ENCODE measurements at regions not wholly inside any gene's neighbourhood (a gene's known extent, or its start where the extent isn't known, plus 50 kb on each side); places are given as distances from the start of the nearest gene placed in this dataset.
A peak's percentile ranks its signal among the peaks of the same experiment; 100 is the strongest.

DNA sequence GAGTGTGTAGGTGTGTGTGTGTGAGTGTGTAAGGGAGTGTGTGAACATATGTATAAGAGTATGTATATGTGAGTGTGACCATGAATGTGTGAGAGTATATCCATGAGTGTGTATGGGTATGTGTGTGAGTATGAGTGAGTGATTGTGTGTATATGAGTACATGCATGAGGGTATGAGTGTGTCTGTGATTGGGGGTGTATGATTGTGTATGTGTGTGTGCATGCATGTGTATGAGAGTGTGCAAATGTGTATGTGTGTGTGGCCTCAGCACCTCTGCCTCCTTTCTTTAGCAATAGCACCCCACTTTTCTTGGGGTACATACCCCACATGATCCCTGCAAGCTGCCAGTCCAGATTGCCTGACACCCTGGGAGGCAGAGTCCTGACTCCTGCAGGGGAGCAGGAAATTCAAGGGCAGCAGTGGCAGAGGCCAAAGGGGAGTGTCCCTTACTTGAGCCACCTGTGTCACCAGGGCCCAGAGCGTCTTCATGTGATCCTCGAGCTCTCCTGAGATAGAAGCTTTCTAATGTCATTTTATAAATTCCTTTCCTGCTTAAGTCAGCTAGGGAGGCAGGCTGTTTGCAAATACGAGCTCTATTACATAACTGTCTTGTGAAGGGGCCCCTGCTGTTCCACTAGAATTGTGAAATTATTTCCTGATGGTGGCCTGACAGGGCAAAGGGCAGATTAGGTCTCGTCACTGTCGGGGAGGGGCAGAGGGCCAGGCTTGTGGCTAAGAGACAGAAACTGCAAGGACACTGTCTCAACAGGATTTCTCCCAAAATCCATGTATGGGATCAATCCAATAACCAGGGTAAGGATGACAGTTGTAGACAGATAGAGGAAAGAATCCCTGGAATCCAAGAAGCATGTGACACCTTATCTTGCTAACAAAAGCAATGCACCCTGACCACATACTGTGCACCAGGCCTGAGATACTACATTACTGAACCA is 389.1 kb downstream of the GADD45G start:
- no peak for DNase-seq (ENCODE audit: low read depth, low spot score)

DNA sequence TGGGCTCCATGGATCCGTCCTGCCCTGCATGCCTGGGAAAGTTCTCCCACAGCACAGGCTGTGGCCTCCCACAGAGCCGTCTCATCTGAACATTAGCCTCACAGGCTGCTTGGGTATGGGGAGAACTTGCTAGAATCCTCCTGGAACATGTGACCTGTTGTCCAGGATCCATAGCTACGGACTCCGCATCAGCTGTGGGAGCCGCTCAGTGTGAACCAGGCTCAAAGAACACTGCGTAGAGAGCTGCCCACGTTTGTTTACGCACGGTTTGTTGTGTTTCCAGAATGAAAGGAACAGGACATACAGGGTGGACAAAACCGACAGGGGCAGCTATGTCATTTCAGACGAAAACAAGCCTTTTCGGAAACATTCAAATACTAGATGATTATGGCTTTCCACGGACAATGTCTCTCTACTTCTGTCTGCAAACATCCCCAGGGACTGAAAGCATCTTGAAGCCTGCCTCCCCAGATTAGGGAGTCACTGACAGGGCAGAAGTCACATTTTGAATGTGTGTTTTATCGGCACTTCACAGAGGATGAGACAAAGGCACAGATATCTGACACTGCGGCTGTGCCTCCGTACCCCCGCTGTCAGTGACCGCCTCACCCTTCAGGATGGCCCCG is 390.3 kb downstream of the GADD45G start:
- no peak for DNase-seq (ENCODE audit: low read depth, low spot score)

DNA sequence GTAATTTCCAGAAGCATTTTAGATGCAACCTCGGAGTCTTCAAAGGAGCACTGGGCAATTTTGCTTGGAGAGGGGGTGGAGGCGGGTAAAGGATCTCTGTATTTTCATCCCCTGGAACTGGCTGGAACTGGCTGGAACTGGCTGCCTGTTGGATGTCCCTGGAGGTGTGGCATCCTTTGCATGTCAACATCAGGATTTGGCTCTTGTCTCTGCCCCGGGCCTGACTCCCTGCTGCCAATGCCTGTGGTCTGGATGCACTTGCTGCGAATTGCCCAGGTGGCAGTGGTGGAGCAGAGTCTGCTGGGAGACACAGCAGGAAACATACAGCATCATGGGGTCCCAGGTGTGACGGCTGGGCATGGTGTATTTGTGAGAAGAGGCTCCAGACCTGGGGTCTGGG is 391.3 kb downstream of the GADD45G start:
- no peak for DNase-seq (ENCODE audit: low read depth, low spot score)

DNA sequence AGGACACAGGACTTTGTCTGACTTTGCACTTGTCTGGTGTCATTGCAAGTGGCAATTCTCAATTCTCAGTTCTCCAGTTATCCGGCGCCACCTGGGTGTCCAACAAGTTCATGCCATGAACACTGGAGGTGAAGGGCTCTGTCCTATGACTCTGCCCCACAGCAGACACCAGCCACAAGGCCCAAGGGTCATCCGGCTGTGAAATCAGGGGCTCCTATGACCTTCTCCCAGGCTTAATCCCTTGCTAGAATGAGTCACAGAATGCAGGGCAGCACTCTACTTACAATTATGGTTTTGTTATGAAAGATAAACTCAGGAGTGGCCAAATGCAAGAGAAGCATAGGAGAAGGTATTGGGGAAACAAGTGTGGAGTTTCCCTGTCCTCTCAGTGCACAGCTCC is 392.0 kb downstream of the GADD45G start:
- no peak for DNase-seq (ENCODE audit: low read depth, low spot score)

DNA sequence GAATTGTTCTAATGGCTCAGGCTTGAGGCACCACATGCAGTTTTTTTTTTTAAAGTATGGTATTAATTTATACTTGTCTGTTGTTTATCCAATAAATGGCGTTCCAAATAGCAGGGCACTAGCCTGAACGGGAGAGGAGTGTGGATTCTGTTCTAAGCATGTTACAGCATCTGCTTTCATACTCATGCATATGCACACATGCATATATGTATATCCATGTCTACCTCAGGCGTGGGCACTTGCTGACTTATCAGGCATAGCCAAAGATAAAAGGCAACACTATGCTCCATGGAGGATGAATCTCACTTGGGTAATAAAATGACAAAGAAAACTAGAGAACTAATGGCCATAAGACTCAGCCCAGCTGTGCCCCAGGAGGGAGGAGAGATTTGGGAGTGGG is 393.8 kb downstream of the GADD45G start:
- no peak for DNase-seq (ENCODE audit: low read depth, low spot score)

DNA sequence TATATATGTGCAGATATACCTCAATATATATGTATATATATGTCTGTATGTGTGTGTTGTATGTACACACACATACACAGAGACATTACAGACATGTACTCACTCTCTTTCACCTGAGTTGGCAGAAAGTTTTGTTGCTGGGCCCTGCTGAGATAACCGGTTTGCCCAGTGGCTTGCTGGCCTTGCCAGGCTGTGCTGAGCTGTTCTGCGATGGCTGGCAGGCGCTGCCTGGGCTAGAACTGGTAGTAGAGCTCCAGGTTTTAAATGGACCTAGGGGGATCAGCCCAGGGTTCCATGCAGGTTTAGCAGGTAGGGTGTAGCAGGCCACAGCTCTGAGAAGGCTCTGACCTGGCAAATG is 394.3 kb downstream of the GADD45G start:
- no peak for DNase-seq (ENCODE audit: low read depth, low spot score)

DNA sequence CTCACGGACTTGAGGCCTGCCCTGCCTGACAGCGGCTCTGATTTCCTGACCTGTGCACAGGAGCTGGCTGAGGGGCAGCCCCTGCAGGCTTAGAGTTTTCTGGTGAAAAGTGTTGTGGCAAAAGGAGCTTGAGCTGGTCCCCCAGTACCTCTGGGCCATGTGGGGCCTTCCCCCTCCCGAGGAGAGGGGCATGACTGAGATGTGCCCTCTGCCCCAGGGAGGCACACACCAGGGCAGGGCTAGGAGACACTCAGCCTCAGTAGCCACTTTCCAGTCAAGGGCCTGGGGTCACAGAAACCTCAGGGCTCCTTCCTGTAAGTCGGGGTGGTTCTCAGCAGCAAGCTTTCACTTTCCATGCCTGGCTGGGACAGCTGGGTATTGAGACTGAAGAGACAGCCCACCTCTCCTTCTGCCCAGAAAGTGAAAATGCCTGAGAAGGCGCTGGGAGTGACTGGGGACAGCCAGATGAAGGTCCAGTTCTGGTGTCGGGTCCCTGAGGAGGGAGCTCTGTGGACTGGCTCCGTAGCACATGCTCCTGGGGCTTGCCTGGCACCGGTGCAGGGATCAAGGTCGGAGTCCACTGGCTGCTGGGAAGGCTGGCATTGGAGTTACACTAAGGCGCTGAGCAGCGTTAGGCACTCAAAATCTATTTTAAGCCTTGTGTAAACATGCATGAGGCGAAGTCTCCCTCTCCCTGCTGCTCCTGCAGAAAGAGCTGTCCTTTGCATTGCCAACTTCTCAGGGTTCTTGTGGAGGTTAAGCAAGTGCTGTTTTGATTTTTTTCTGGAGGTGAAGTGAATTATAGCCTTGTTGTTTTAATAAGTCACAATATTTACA is 394.9 kb downstream of the GADD45G start:
- peak; percentile 66 for DNase-seq (ENCODE audit: low read depth, low spot score)

DNA sequence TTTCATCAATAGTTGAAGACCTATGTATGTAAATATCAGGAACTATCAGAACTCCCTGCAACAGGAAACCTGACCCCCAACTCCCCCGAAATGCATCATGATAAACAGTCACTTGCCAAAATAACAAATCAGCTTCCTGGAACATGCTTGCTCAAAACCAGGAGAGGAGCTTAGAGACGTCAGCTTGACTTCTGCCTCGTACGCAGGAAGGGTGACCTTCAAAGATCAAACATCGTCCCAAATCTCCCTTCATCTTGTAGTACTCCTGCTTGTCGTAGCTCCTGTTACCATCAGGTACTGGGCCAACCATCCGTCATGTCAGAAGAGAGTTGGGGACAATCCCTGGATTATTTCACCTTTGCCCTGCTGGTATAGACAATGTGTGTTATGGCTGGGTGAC is 396.1 kb downstream of the GADD45G start:
- DNase-seq (ENCODE audit: low read depth, low spot score) = no peak

DNA sequence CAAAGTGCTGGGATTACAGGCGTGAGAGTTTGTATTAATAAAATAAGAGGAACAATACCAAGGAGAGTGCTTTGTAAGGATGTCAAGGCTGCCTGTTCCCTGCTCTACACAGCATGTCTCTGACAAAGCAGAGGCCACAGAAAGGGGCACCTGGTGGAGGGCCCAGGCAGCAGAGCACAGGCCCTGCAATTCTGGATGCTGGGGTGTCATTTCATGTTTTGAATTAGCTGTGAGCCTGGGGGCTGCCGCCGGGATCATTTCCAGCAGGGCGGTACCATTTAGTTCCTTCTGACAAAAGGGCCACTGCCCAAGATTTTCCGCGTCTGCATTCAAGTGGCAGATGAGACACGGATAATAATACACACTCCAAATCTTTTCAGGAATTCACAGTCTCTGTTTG is 396.9 kb downstream of the GADD45G start:
- no peak for DNase-seq (ENCODE audit: low read depth, low spot score)

DNA sequence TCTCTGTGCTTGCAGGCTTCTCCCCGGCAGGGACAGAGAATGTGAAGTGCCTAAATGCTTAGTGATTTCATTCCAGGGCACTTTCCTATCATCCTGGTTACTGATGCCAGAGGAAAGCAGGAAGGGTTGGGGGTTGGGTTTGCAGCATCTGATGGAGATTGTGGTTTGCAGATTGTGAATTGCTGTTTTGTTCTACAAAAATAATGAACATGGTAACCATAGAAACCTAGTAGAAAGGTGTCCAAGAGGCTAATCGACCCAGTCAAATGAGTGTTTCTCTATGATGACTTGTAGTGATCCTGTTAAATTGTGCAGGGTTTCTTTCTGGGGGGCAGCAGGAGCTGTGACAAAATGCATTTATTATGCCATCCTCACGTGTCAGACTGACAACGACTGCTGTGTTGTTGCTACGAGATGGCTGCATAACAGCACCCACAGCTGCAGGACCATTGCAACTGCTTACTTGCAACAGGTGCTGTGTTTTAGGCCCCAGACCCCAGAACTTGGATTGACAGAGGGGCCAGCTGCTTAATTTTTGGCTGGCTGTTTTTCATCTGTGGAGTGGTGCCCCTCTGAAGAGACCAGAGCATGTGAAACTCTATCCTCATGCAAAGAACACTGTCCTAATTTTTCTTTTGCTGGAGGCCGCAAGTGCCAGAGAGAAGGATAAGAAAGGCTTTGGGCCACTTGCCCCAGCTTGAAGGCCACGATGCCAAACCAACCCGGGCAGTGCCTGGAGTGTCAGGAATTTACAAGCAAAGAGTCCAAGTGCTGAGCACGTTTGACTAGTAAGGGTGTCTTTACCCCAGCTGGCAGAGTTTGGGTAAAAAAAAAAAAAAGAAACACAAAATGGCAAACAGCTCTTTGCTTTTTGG is 397.8 kb downstream of the GADD45G start:
- DNase-seq (ENCODE audit: low read depth, low spot score) = no peak

DNA sequence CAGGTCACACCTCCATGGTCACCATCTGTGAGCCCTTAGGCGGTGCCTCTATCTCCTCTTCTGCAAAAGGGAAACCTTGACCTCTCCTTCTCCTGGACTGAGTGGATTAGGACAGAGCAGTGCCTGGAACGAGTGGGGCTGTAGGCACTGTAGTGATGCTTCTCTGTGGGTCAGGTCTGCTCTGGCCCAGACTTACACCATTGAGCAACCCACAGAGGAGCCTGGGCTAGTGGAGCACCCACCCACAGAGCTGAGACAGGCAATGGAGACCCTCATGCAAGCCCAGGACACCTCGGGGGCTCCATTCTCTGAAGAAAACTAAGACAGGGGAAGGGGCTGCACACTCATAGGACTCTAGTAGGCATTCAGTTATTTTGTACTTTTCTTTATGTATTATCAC is 400.6 kb downstream of the GADD45G start:
- DNase-seq (ENCODE audit: low read depth, low spot score) = no peak

DNA sequence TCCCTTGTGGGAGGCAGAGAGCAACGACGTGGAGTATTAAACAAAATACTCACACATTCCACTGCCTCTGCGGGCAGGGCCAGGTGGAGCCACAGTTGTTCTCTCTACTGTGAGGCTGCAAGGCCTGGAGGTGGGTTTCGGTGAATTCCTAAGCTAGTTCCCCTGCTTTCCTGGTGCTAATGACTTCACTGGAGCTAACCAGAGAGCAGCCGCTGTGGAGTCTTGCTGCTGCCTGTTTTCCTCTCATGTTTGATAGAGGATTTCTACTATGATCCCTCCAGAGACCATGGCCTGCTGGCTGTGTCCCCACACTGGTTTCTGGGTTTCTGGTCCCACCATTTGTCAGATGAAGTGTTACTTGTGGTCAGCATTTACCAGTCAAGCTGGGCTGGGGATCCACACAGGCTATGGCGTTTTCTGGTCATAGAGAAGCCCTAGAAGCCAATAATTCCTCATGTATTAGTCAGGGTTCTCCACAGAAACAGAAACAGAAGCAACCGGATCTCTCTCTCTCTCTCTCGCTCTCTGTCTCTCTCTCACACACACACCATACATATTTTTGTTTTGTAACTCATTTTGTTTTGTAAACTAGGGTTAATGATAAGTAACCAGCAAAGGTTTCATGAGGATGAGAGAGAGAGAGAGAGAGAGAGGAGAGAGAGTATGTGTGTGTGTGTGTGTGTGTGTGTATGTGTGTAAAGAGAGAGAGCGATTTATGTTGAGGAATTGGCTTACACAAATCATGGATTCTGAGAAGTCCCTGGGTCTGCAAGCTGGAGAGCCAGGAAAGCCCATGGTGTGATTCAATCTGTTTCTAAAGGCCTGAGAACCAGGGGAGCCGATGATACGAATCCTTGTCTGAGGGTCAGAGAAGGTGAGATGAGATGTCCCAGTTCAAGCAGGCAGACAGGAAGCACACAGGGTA is 403.0 kb downstream of the GADD45G start:
- DNase-seq (ENCODE audit: low read depth, low spot score) = no peak

DNA sequence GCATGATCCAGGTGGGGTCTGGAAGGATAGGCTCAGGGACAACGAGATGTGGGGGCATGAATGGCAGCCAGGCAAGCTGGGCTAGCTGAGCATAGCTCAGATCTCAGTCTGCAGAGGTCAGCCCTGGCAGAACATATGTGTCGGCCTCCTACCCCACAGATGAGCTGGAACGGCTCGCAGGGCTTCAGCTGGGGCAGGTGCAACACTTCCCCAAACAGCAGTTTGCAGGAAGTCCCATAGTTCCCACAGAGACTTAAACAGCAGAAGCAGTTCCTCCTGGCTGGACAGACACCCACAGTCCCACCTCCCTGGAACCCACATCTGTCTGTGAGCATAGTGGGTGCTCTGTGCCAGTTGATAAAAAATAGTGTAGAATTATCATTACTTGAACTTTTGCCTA is 404.6 kb downstream of the GADD45G start:
- no peak for DNase-seq (ENCODE audit: low read depth, low spot score)

DNA sequence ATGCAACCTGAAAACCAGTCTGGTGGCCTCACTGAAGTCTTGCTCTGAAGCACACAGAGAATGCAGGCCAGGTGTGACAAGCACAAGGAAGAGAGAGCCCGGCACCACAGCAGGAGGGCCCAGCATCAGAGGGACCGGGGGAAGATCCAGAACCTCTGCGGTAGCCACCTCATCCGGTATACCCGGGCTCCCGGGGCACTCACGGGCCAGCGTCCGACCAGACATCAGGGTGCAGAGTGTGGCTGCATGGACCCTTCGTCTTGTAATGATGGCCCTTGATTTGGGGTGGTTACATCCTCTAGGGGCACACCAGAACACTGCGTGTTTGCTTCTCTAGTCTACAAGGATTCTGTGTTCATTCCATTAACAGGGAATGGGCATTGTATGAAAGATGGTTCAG is 406.0 kb downstream of the GADD45G start:
- DNase-seq (ENCODE audit: low read depth, low spot score) = no peak

DNA sequence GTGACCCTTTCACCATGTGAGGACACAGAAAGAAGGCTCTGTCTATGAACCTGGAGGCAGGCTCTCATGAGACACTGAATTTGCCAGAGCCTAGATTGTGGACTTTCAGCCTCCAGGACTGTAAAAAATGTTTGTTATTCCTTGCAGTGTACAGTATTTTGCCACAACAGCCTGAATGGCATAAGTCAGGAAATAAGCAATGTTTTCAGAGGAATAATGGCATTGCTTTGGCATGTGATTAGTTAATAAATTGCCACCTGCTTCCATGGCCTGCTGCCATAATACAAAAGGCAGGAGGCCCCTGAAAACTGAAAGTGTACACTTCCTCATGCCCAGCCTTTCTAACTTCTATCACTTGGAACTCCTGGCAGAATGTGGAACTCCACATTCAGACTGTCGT is 408.1 kb downstream of the GADD45G start:
- no peak for DNase-seq (ENCODE audit: low read depth, low spot score)

DNA sequence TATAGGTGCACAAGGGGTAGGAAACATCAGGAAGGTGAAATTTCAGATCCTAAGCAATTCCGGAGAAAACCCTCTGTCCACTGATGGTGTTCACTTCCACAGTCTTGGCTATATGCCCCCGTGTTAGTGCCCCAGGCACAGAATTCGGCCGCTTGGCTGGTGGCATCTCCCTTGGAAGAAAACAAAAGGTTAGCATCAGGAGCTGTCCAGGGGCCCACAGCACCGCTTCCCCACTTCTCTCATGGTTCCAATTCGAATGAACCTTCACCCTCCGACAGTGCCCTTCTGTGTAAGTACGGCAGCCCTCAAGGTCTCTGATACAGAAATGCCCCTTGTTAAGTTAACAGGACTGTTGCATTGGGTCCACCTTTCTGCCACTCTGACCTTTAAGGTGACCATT is 409.0 kb downstream of the GADD45G start:
- no peak for DNase-seq (ENCODE audit: low read depth, low spot score)

DNA sequence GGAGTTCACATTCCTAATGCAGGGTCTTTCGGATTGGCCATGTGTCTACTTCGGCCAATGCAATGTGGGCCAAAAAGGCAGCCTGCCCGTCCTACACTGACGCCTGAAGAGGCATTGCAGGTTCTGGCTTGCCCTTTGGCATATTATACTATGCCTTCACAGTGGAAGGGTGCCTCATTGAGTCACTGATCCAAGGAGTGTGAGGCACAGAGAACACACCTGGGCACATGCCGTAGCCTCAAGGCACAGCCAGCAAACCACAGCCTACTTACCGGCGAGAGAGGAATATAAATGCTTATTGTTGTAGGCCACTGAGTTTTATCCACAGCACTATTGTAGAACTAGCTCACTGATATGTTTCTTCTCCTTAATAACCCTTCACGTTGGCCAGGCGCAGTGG is 409.6 kb downstream of the GADD45G start:
- no peak for DNase-seq (ENCODE audit: low read depth, low spot score)

DNA sequence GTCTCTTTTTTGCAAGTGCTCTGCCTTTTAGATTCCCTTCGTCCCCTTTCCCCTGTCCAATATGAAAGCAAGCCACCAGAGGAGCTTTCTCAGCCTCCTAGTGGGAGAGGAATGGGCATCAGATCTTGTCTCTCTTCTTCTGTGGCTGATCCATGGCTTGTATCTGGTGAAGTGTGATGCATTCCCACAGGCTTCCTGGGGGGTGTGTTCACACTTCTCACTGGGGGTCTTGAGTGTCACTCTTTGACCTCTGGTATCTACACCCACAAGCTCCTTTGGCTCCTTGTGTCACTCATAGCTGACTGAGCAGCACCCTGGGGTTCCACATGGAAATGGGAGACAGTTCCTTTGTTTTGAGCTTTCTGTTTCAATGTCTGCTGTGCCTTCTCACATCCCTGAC is 411.5 kb downstream of the GADD45G start:
- no peak for DNase-seq (ENCODE audit: low read depth, low spot score)

DNA sequence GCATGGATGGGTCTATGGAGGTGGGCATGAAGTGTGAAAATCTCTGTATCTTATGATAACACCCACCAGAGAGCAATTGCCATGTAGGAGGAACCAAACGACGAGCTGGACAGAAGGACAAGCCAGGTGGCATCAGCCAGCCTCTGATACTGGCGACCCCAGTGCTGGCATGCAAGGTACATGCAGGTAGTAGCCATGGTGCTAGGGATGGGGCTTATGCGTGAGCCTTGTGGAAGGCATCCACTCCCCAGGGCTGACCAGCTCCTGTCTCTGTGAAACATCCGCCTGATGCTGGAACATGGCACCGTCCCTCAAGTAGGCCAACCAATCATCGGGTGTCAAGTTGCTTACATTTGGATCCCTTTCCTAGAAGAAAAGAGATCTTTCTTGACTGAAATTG is 412.9 kb downstream of the GADD45G start:
- DNase-seq (ENCODE audit: low read depth, low spot score) = no peak

DNA sequence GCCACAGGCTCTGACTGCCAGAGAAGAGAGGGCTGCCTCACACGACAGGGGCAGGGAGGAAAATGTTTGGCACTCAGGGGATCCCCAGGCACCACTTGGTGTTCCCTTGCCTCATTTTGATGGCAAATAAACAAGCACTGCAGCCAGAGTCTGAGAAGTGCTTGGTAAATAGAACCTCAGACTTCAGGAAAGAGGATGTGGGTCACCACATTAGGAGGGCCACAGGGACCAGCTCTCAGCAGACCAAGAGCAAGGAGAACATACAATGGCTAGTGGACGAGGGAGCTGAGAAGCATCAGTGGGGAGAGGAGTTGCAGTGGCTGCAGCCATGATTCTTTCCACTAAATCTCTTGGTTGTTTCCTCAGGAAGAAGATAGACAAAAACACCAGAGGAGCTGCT is 413.9 kb downstream of the GADD45G start:
- no peak for DNase-seq (ENCODE audit: low read depth, low spot score)
